Keratinocyte (primary cell): ENCODE measurements at regions not wholly inside any gene's neighbourhood (a gene's known extent, or its start where the extent isn't known, plus 50 kb on each side); places are given as distances from the start of the nearest gene placed in this dataset.
"Not testable (repeated sequence)": the region's sequence is repeated elsewhere in the genome, so short reads cannot be mapped to it uniquely, and the experiment has no call there.

Experiments
- DNase-seq: peaks from one replicate; pipeline ENCODE4 v3.0.0-alpha.2; 2011; ENCODE audit warnings: low read depth, missing footprints, low spot score
- FAIRE-seq: peaks from 2 replicates; lab custom pipeline; 2011; peaks lifted over from hg19 to GRCh38; lab: Jason Lieb, UNC
- H2AFZ ChIP-seq: 2 replicates; pipeline ENCODE4 v1.6.0; 2012; ENCODE audit warnings: low read length, control low read depth, inconsistent platforms; ENCODE audit not compliant: control insufficient read depth
- H3K27ac ChIP-seq: 2 replicates; pipeline ENCODE4 v1.5.1; 2011; ENCODE audit warnings: low read length; ENCODE audit not compliant: control insufficient read depth, insufficient read depth
- H3K27me3 ChIP-seq: 3 replicates; pipeline ENCODE4 v1.6.0; 2011; ENCODE audit warnings: low read length; ENCODE audit not compliant: control insufficient read depth, insufficient read depth; ENCODE audit errors: extremely low read depth
- H3K36me3 ChIP-seq, 2 experiments: 2 replicates in 1 of 2; 3 replicates in 1 of 2; pipeline ENCODE4 v1.5.1; 2011; ENCODE audit warnings: low read length in 2 of 2, mild to moderate bottlenecking in 1 of 2; ENCODE audit not compliant: control insufficient read depth in 2 of 2, insufficient read depth in 2 of 2; ENCODE audit errors: extremely low read depth in 1 of 2
- H3K4me1 ChIP-seq: 3 replicates; pipeline ENCODE4 v1.5.1; 2011; ENCODE audit warnings: low read length; ENCODE audit not compliant: control insufficient read depth, insufficient read depth; ENCODE audit errors: extremely low read depth
- H3K4me2 ChIP-seq: 3 replicates; pipeline ENCODE4 v1.6.0; 2011; ENCODE audit warnings: low read depth, low read length; ENCODE audit not compliant: control insufficient read depth, insufficient read depth; ENCODE audit errors: extremely low read depth
- H3K4me3 ChIP-seq, 3 experiments: fragments of 200-600 bp in 1 of 3; sonication (generic) in 1 of 3; 2 replicates in 2 of 3; 3 replicates in 1 of 3; pipeline ENCODE4 v1.5.1; 2011 to 2016; ENCODE audit warnings: low read length in 3 of 3, mild to moderate bottlenecking in 3 of 3, control low read depth in 2 of 3, inconsistent platforms in 1 of 3, low read depth in 1 of 3, mixed read lengths in 1 of 3, mixed run types in 1 of 3, moderate library complexity in 1 of 3; ENCODE audit not compliant: control insufficient read depth in 2 of 3, insufficient read depth in 2 of 3; ENCODE audit errors: extremely low read depth in 1 of 3
- H3K79me2 ChIP-seq: 2 replicates; pipeline ENCODE4 v1.6.0; 2012; ENCODE audit warnings: low read length; ENCODE audit not compliant: control insufficient read depth, insufficient read depth
- H3K9ac ChIP-seq: 3 replicates; pipeline ENCODE4 v1.6.0; 2011; ENCODE audit warnings: low read length; ENCODE audit not compliant: control insufficient read depth, insufficient read depth; ENCODE audit errors: extremely low read depth
- H3K9me1 ChIP-seq: 3 replicates; pipeline ENCODE4 v1.6.0; 2011; ENCODE audit warnings: low read length; ENCODE audit not compliant: control insufficient read depth, insufficient read depth; ENCODE audit errors: extremely low read depth
- H3K9me3 ChIP-seq: 2 replicates; pipeline ENCODE4 v1.5.1; 2012; ENCODE audit warnings: low read depth, low read length; ENCODE audit not compliant: control insufficient read depth
- H4K20me1 ChIP-seq: 3 replicates; pipeline ENCODE4 v1.6.0; 2011; ENCODE audit warnings: low read length; ENCODE audit not compliant: control insufficient read depth, insufficient read depth; ENCODE audit errors: extremely low read depth
- EZH2 ChIP-seq: IDR thresholded peaks from one replicate; pipeline ENCODE4 v1.6.1; 2012; ENCODE audit warnings: inconsistent platforms, mild to moderate bottlenecking, low read length, moderate library complexity
- dilution Hi-C: fragments of 300-500 bp; cut with MboI; formaldehyde crosslinking; loops from one replicate; pipeline ENCODE4 v1.7.0; 2020; ENCODE audit warnings: low sequenced_read_pairs; ENCODE audit not compliant: extremely low pct_ligation_motif_present
- TF ChIP-seq, protein P1 (sequence below), 3 experiments: IDR thresholded peaks in 1 of 3; conservative IDR thresholded peaks in 1 of 3; optimal IDR thresholded peaks in 1 of 3; 2 replicates in 2 of 3; 3 replicates in 1 of 3; pipeline versions ENCODE3 to v1.5.1; 2011; ENCODE audit warnings: low read length in 3 of 3, mild to moderate bottlenecking in 3 of 3, moderate library complexity in 2 of 3, control low read depth in 1 of 3, inconsistent platforms in 1 of 3; ENCODE audit not compliant: insufficient read depth in 2 of 3; ENCODE audit errors: extremely low read depth in 1 of 3

DNA sequence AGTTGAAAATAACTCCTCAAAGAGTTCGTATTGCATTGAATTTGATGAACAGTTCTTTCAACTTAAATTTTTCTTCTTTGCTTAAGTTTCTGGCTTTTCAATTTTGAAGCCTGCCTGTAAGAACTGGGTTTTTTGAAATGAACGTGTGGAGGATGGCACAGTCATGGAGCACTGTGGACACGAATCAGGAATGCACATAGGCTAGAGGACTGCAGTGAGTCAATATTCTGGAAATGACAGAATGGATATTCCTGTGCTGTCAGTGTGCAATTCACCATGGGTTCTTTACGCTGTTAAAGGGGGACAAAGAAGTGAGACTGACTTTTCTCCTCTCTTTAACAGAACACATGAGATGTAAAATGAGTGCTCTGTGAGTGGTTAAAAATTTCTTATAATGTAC is 368.0 kb upstream of the AGA start:
- no peak overlapping the region for H3K9ac ChIP-seq
- no peak overlapping the region for H3K27ac ChIP-seq

GRCh38 chr4:177818392-177818791 is 376.2 kb upstream of the AGA start:
- H3K79me2 ChIP-seq, H3K9me1 ChIP-seq, H2AFZ ChIP-seq, H3K9me3 ChIP-seq, H3K27ac ChIP-seq, FAIRE-seq, H4K20me1 ChIP-seq, H3K9ac ChIP-seq, dilution Hi-C loops, H3K36me3 ChIP-seq, H3K27me3 ChIP-seq, DNase-seq, H3K4me1 ChIP-seq, H3K4me2 ChIP-seq, H3K4me3 ChIP-seq: not testable (repeated sequence)

More for the DNA sequence above, 368.0 kb upstream of the AGA start:
- Histone ChIP-seq H3K4me2 (no peak overlapping the region), H3K9me1 (no peaks in the 10 kb centered on the region), H4K20me1 (no peaks in the 10 kb centered on the region), H3K4me1 (no peaks in the 10 kb centered on the region), H3K27me3 (no peaks in the 10 kb centered on the region), H3K79me2 (no peaks in the 10 kb centered on the region), H3K4me3 (no peak overlapping the region), H3K9me3 (no peaks in the 10 kb centered on the region), H3K36me3 (no peaks in the 10 kb centered on the region), H2AFZ (no peak overlapping the region)
- FAIRE-seq (no peak), DNase-seq (no peak)
- TF ChIP-seq EZH2, result no peak
- TF ChIP-seq, protein P1, sequence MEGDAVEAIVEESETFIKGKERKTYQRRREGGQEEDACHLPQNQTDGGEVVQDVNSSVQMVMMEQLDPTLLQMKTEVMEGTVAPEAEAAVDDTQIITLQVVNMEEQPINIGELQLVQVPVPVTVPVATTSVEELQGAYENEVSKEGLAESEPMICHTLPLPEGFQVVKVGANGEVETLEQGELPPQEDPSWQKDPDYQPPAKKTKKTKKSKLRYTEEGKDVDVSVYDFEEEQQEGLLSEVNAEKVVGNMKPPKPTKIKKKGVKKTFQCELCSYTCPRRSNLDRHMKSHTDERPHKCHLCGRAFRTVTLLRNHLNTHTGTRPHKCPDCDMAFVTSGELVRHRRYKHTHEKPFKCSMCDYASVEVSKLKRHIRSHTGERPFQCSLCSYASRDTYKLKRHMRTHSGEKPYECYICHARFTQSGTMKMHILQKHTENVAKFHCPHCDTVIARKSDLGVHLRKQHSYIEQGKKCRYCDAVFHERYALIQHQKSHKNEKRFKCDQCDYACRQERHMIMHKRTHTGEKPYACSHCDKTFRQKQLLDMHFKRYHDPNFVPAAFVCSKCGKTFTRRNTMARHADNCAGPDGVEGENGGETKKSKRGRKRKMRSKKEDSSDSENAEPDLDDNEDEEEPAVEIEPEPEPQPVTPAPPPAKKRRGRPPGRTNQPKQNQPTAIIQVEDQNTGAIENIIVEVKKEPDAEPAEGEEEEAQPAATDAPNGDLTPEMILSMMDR (optimal IDR thresholded peaks at IDR 0.05 in 1 of 3, IDR thresholded peaks at IDR 0.05 in 1 of 3, conservative IDR thresholded peaks at IDR 0.05 in 1 of 3; ENCODE audit: extremely low read depth in 1 of 3, insufficient read depth in 2 of 3, low read length in 3 of 3), result no peak
- dilution Hi-C loops, result no loop called here

- DNase-seq, result no peak
- no peaks in the 10 kb centered on the region for H4K20me1 ChIP-seq
- no peaks in the 10 kb centered on the region for H3K27me3 ChIP-seq
- no peaks in the 10 kb centered on the region for H3K9me1 ChIP-seq
- no peak for FAIRE-seq
- H3K9ac ChIP-seq, result no peak overlapping the region
- no peak for TF ChIP-seq EZH2
- TF ChIP-seq, protein P1 (optimal IDR thresholded peaks at IDR 0.05 in 1 of 3, IDR thresholded peaks at IDR 0.05 in 1 of 3, conservative IDR thresholded peaks at IDR 0.05 in 1 of 3; ENCODE audit: extremely low read depth in 1 of 3, insufficient read depth in 2 of 3, low read length in 3 of 3), result no peak
- dilution Hi-C loops, result no loop called here
- H3K9me3 ChIP-seq, result no peaks in the 10 kb centered on the region
- no peak overlapping the region for H3K27ac ChIP-seq
- H3K4me2 ChIP-seq, result no peak overlapping the region
- H3K36me3 ChIP-seq, result no peaks in the 10 kb centered on the region
- no peak overlapping the region for H3K4me3 ChIP-seq
- no peak overlapping the region for H2AFZ ChIP-seq
- H3K79me2 ChIP-seq, result no peaks in the 10 kb centered on the region
- H3K4me1 ChIP-seq, result no peaks in the 10 kb centered on the region
These were observed 384.7 kb upstream of the AGA start for GRCh38 chr4:177826973-177827372.
